Duodenal mucosa (tissue), 2 donors: ENCODE measurements at regions not wholly inside any gene's neighbourhood (a gene's known extent, or its start where the extent isn't known, plus 50 kb on each side); places are given as distances from the start of the nearest gene placed in this dataset.
"Not testable (repeated sequence)": the region's sequence is repeated elsewhere in the genome, so short reads cannot be mapped to it uniquely, and the experiment has no call there.

ENCODE experiments used
- H3K27ac ChIP-seq: one replicate; pipeline ENCODE4 v1.7.0; 2013; ENCODE audit warnings: low read depth, low read length
- H3K27me3 ChIP-seq, 2 donors: one replicate each; pipeline ENCODE4 v1.7.0; 2013; ENCODE audit warnings: low read length in 2 of 2, control low read depth in 1 of 2; ENCODE audit not compliant: insufficient read depth in 2 of 2, control insufficient read depth in 1 of 2
- H3K36me3 ChIP-seq, 2 donors: one replicate each; pipeline ENCODE4 v1.7.0; 2013; ENCODE audit warnings: low read length in 2 of 2, control low read depth in 1 of 2; ENCODE audit not compliant: insufficient read depth in 2 of 2, control insufficient read depth in 1 of 2
- H3K4me1 ChIP-seq, 2 donors: one replicate each; pipeline ENCODE4 v1.7.0; 2013; ENCODE audit warnings: low read length in 2 of 2, control low read depth in 1 of 2; ENCODE audit not compliant: insufficient read depth in 2 of 2, control insufficient read depth in 1 of 2
- H3K4me3 ChIP-seq, 2 donors: one replicate each; pipeline ENCODE4 v1.7.0; 2013; ENCODE audit warnings: low read length in 2 of 2, low read depth in 1 of 2
- H3K9ac ChIP-seq, 2 donors: one replicate each; pipeline ENCODE4 v1.7.0; 2013; ENCODE audit warnings: low read length in 2 of 2, low read depth in 1 of 2
- H3K9me3 ChIP-seq, 2 donors: one replicate each; pipeline ENCODE4 v1.7.0; 2013; ENCODE audit warnings: low read length in 2 of 2, control low read depth in 1 of 2; ENCODE audit not compliant: control insufficient read depth in 1 of 2

DNA sequence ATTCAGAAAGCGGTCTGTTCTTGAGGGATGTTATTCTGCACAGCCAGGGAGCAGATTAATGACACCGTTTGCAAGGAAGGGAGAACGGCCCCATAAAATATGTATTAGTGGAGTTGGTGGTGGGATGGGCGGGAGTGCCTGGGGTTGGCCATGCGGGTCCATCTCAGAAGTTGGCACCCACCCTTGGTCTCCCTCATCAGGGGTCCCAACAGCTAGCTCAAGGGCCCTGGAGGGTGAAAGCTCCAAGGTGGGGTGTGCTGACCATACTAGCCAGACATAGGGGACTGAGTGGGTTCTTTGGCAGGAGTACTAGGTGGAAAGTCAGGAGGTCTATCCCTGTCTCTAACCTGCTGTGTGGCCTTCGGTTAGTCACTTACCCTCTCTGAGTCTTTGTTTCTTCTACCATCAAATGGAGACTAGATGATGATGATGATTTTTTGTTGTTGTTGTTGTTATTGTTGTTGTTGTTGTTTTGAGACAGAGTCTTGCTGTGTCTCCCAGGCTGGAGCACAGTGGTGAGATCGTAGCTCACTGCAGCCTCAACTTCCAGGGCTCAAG is 83.2 kb upstream of the BRD7 start:
- Histone ChIP-seq H3K4me3 (no peak overlapping the region), H3K9ac (no peak overlapping the region), H3K36me3 (no peaks in the 10 kb centered on the region), H3K9me3 (no peaks in the 10 kb centered on the region), H3K27ac (no peak overlapping the region), H3K4me1 (no peaks in the 10 kb centered on the region), H3K27me3 (peaks cover 4 to 8% of the 10 kb centered on the region in 2 donors)

DNA sequence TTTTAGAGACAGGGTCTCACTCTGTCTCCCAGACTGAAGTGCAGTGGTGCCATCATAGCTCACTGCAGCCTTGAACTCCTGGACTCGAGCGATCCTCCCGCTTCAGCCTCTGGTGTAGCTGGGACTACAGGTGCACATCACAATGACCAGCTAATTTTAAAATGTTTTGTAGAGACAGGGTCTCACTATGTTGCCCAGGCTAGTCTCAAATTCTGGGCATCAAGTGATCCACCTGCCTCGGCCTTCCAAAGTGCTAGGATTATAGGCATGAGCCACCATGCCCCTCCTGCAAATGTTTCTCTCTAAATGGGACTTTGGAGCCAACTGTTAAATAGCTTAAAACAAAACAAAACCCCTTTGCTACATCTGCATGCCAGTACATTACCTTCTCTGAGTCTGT is 82.2 kb upstream of the BRD7 start:
- H3K36me3 ChIP-seq: no peaks in the 10 kb centered on the region
- H3K4me1 ChIP-seq: no peaks in the 10 kb centered on the region
- H3K27me3 ChIP-seq: peaks cover 4 to 12% of the 10 kb centered on the region in 2 donors
- H3K9me3 ChIP-seq: no peaks in the 10 kb centered on the region
- no peak overlapping the region for H3K4me3 ChIP-seq
- H3K9ac ChIP-seq: no peak overlapping the region
- no peak overlapping the region for H3K27ac ChIP-seq

DNA sequence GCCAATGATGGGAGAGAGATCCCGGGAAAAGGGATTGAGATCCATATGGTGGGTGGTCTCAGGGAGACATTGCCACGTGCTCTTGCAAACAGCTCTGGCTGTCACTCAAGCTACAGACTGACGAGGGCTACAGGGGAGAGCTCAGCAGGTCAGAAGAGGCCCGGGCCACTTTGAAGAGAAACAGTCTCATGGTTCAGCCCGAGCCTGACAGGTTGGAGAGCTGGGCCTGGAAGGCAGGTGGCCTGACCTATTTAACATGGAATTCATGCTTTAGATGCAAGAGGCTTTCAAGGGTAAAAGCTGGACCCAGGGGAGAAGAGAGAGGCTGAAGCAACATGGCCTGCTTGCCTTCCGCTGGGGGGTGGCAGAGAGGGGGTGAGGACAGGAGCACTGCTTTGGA is 81.0 kb upstream of the BRD7 start:
- no peak overlapping the region for H3K9ac ChIP-seq
- H3K4me3 ChIP-seq: no peak overlapping the region
- no peaks in the 10 kb centered on the region for H3K4me1 ChIP-seq
- peaks cover 4 to 12% of the 10 kb centered on the region in 2 donors for H3K27me3 ChIP-seq
- H3K9me3 ChIP-seq: no peaks in the 10 kb centered on the region
- no peak overlapping the region for H3K27ac ChIP-seq
- no peaks in the 10 kb centered on the region for H3K36me3 ChIP-seq

DNA sequence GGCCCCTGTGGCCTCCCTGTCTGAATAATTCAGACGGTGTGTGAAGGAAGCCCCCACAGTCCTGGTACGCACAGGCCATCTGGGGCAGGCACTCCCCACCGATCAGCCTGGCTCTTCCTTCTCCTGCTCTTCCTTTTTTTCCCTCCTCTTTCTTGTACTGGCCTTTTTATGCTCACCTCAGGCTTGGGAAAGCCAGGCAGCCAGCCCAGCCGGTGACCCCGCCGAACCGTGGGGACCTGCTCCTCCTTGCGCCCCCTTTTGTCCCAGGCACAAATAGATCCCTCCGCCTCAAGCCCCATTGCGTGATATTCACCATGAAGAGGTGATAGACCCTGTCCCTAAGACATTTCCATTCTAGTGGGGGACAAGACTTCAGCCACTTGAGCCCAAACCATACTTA is 80.2 kb upstream of the BRD7 start:
- H3K27me3 ChIP-seq: peaks cover 4 to 12% of the 10 kb centered on the region in 2 donors

DNA sequence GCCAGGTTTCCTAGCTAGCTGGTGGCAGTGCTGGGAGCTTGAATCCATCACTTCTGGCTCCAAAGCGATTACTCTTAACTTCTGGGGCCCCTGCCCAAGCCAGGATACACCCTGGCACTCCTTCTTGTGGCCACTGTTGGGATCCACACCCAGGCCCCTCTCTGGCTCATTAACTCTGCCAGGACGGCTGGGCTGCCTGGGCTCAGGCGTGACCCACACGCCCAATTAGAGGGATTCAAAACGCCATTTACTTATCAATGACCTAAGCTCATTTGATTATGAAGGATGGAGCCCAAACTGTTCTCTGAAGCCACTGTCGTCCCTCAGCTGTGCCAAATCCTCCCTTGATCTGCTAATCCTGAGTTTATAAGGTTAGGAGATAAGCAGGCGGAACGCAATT is 79.7 kb upstream of the BRD7 start:
- peaks cover 4 to 12% of the 10 kb centered on the region in 2 donors for H3K27me3 ChIP-seq
- no peaks in the 10 kb centered on the region for H3K36me3 ChIP-seq
- H3K4me3 ChIP-seq: no peak overlapping the region
- H3K9me3 ChIP-seq: no peaks in the 10 kb centered on the region
- no peak overlapping the region for H3K27ac ChIP-seq
- H3K9ac ChIP-seq: no peak overlapping the region
- no peaks in the 10 kb centered on the region for H3K4me1 ChIP-seq

More for the DNA sequence above, 80.2 kb upstream of the BRD7 start:
- H3K27ac ChIP-seq: no peak overlapping the region
- no peaks in the 10 kb centered on the region for H3K4me1 ChIP-seq
- H3K9ac ChIP-seq: no peak overlapping the region
- H3K9me3 ChIP-seq: no peaks in the 10 kb centered on the region
- H3K36me3 ChIP-seq: no peaks in the 10 kb centered on the region
- no peak overlapping the region for H3K4me3 ChIP-seq

DNA sequence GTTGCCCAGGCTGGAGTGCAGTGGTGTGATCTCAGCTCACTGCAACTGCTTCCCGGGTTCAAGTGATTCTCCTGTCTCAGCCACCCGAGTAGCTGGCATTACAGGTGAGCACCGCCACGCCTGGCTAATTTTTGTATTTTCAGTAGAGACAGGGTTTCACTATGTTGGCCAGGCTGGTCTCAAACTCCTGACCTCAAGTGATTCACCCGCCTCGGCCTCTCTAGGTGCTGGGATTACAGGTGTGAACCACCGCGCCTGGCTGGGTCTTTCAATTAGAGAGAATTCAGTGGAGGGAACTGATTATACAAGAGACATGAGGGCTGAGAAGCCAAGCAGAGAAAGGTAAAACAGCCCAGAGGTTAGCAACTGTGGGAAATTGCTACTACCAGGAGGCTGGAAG is 78.6 kb upstream of the BRD7 start:
- H3K27me3 ChIP-seq: peaks cover 4 to 12% of the 10 kb centered on the region in 2 donors
- H3K9me3 ChIP-seq, H3K9ac ChIP-seq, H3K4me1 ChIP-seq, H3K27ac ChIP-seq, H3K36me3 ChIP-seq, H3K4me3 ChIP-seq: not testable (repeated sequence)

DNA sequence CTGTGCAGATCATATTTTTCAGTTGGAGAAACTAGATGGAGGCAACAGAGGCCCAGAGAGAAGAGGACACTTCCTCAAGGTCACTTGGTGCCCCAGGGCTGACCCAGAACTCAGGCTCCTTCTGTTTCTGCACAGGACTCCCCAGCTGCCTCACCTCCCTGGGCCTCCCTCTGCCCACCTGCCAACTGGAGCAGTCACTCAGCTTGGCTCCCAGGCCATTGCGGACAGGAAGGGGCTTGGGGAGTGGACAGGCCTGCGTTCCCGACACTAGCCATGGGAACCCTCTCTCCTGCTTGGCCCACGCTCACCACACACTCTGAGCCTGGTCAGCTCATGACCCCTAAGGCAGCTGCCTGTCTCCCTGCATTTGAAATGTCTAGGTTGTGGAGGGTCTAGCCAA is 78.1 kb upstream of the BRD7 start:
- Histone ChIP-seq H3K4me1 (no peaks in the 10 kb centered on the region), H3K4me3 (no peak overlapping the region), H3K9me3 (peaks cover 5 to 6% of the 10 kb centered on the region in 2 donors), H3K27ac (no peak overlapping the region), H3K9ac (no peak overlapping the region), H3K36me3 (no peaks in the 10 kb centered on the region), H3K27me3 (peaks cover 4 to 12% of the 10 kb centered on the region in 2 donors)

DNA sequence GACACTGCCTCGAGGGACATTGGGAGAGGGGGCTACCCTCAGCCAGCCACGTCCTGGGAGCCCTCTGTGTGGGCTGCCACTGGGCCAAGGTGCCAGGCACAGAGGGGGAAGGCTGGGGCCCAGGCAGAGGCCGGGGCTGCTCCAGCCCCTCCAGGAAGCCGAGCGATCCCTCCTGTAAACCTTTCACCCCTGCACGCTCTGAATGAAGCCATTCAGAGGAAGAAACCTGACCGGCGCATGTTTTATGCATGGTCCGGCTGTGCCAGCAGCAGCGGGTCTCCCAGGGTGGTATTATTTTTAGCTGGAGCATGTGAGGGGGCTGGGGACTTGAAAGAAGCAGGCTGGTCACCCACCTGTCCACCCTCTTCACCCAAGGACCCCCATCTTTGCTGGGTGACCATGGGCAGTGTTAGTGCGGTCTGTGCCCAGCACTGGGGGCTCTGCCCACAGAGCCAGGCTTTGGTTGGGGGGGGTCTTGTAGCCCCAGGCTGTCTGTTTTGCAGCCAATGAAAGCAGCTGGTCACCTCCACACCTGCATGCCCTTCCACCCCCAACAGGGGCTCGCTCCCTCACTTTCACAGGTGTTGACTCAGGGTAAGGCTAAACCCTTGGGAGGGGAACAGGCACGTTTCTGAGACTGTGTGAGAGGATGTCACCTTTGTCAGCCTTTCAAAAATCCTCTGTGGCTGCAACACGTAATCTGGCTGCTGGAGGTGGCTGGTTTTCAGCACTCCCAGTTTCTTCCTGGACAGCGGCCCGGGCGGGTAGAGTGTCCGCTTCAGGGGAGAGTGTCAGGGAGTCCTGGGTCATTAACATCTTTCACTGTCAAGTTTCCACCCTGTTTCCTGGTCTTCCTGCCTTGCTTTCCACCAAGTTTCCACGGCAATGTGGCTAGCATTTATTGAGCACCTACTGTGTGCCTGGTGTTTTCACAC is 77.1 kb upstream of the BRD7 start:
- Histone ChIP-seq H3K4me3 (no peak overlapping the region), H3K27me3 (peaks cover 4 to 12% of the 10 kb centered on the region in 2 donors), H3K36me3 (no peaks in the 10 kb centered on the region), H3K4me1 (no peaks in the 10 kb centered on the region), H3K9ac (no peak overlapping the region), H3K9me3 (peaks cover 9 to 10% of the 10 kb centered on the region in 2 donors), H3K27ac (no peak overlapping the region)

DNA sequence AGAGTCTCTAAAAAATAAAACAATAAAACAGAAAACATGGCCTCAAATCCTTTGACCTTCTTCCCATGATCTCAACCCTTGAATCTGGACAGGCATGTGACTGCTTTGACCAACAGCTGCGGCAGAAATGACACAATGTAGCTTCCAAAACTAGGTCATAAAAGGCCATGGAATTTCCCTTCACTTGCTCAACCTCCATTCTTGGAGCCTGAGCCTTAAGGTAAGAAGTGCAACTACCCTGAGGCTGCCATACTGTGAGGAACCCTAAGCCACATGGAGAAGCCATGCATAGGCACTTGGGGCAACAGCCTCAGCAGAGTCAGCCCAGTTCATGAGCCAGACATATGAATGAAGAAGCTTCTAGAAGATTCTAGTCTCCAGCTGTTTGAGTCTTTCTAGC is 75.7 kb upstream of the BRD7 start:
- H3K4me3 ChIP-seq: no peak overlapping the region
- H3K27me3 ChIP-seq: peaks cover 0 to 12% of the 10 kb centered on the region in 2 donors
- peaks cover 10 to 12% of the 10 kb centered on the region in 2 donors for H3K9me3 ChIP-seq
- H3K9ac ChIP-seq: no peak overlapping the region
- no peaks in the 10 kb centered on the region for H3K4me1 ChIP-seq
- no peak overlapping the region for H3K27ac ChIP-seq
- H3K36me3 ChIP-seq: no peaks in the 10 kb centered on the region

DNA sequence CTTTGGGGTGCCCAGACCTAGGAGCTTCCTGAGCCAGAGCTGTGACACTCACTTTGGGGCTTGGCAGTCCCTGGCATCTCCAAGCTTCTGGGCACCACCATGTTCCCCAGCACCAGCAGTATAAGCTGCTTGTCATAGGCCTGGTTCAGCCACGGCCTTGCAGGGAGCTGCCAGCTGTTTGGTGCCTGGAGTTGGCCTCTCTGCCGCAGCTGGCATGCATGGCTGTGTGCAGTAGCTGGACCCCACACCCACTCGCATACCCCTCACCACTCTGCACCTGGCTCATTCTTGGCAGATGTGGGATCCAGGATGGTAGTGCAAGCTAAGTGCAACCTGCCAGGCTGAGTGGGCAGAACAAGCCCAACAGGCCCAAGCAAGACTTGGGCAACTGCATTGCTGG is 73.4 kb upstream of the BRD7 start:
- Histone ChIP-seq H3K4me1 (no peaks in the 10 kb centered on the region), H3K27me3 (peaks cover 0 to 4% of the 10 kb centered on the region in 2 donors), H3K36me3 (no peaks in the 10 kb centered on the region), H3K27ac (no peak overlapping the region), H3K9ac (no peak overlapping the region), H3K9me3 (peaks cover 15 to 16% of the 10 kb centered on the region in 2 donors), H3K4me3 (no peak overlapping the region)
